ENCODE measurements at regions not wholly inside any gene's neighbourhood (a gene's known extent, or its start where the extent isn't known, plus 50 kb on each side); places are given as distances from the start of the nearest gene placed in this dataset.

GRCh38 chr10:126722726-126723125 lies 52.2 kb upstream of the C10orf90 start:
- H3K36me3 ChIP-seq (replicated peaks): no peaks in the 10 kb centered on the region
- DNase-seq: no peak
- no peak overlapping the region for H3K4me3 ChIP-seq (ENCODE audit: low read depth, low read length)
- TF ChIP-seq CTCF (IDR thresholded peaks at IDR 0.05; ENCODE audit: low read depth, low read length, missing control alignments): no peak
- H3K27me3 ChIP-seq (replicated peaks): no peaks in the 10 kb centered on the region
- in situ Hi-C loops (cut with HindIII; ENCODE audit: low pct_ligation_motif_present, low sequenced_read_pairs): no loop called here
- no peak overlapping the region for H3K27ac ChIP-seq

GRCh38 chr10:126723226-126723625 lies 52.7 kb upstream of the C10orf90 start:
- H3K27me3 ChIP-seq (replicated peaks): no peaks in the 10 kb centered on the region
- DNase-seq: no peak
- in situ Hi-C loops (cut with HindIII; ENCODE audit: low pct_ligation_motif_present, low sequenced_read_pairs): no loop called here
- TF ChIP-seq CTCF (IDR thresholded peaks at IDR 0.05; ENCODE audit: low read depth, low read length, missing control alignments): no peak
- H3K27ac ChIP-seq: no peak overlapping the region
- H3K4me3 ChIP-seq (ENCODE audit: low read depth, low read length): no peak overlapping the region
- no peaks in the 10 kb centered on the region for H3K36me3 ChIP-seq (replicated peaks)

GRCh38 chr10:126729314-126729870 lies 58.9 kb upstream of the C10orf90 start:
- Histone ChIP-seq H3K27me3 (replicated peaks) (no peaks in the 10 kb centered on the region), H3K36me3 (replicated peaks) (no peaks in the 10 kb centered on the region), H3K27ac (no peak overlapping the region), H3K4me3 (ENCODE audit: low read depth, low read length) (no peak overlapping the region)
- no peak for DNase-seq
- no peak for TF ChIP-seq CTCF (IDR thresholded peaks at IDR 0.05; ENCODE audit: low read depth, low read length, missing control alignments)
- in situ Hi-C loops (cut with HindIII; ENCODE audit: low pct_ligation_motif_present, low sequenced_read_pairs): no loop called here

GRCh38 chr10:126730856-126731609 lies 60.5 kb upstream of the C10orf90 start:
- no peaks in the 10 kb centered on the region for H3K36me3 ChIP-seq (replicated peaks)
- in situ Hi-C loops (cut with HindIII; ENCODE audit: low pct_ligation_motif_present, low sequenced_read_pairs): no loop called here
- no peak overlapping the region for H3K4me3 ChIP-seq (ENCODE audit: low read depth, low read length)
- DNase-seq: no peak
- H3K27ac ChIP-seq: no peak overlapping the region
- TF ChIP-seq CTCF (IDR thresholded peaks at IDR 0.05; ENCODE audit: low read depth, low read length, missing control alignments): no peak
- H3K27me3 ChIP-seq (replicated peaks): no peaks in the 10 kb centered on the region

GRCh38 chr10:126731610-126731990 lies 61.1 kb upstream of the C10orf90 start:
- Histone ChIP-seq H3K27ac (no peak overlapping the region), H3K36me3 (replicated peaks) (no peaks in the 10 kb centered on the region), H3K27me3 (replicated peaks) (no peaks in the 10 kb centered on the region), H3K4me3 (ENCODE audit: low read depth, low read length) (no peak overlapping the region)
- no peak for DNase-seq
- in situ Hi-C loops (cut with HindIII; ENCODE audit: low pct_ligation_motif_present, low sequenced_read_pairs): no loop called here
- TF ChIP-seq CTCF (IDR thresholded peaks at IDR 0.05; ENCODE audit: low read depth, low read length, missing control alignments): no peak

- no peak for DNase-seq
- no peaks in the 10 kb centered on the region for H3K27me3 ChIP-seq (replicated peaks)
- H3K27ac ChIP-seq: no peak overlapping the region
- no peak overlapping the region for H3K4me3 ChIP-seq (ENCODE audit: low read depth, low read length)
- no peaks in the 10 kb centered on the region for H3K36me3 ChIP-seq (replicated peaks)
- in situ Hi-C loops (cut with HindIII; ENCODE audit: low pct_ligation_motif_present, low sequenced_read_pairs): no loop called here
- TF ChIP-seq CTCF (IDR thresholded peaks at IDR 0.05; ENCODE audit: low read depth, low read length, missing control alignments): no peak
These were observed 61.8 kb upstream of the C10orf90 start for GRCh38 chr10:126732308-126732707.

Data from brain microvascular endothelial cell (primary cell).